ENCODE measurements at regions not wholly inside any gene's neighbourhood (a gene's known extent, or its start where the extent isn't known, plus 50 kb on each side); places are given as distances from the start of the nearest gene placed in this dataset.

DNA sequence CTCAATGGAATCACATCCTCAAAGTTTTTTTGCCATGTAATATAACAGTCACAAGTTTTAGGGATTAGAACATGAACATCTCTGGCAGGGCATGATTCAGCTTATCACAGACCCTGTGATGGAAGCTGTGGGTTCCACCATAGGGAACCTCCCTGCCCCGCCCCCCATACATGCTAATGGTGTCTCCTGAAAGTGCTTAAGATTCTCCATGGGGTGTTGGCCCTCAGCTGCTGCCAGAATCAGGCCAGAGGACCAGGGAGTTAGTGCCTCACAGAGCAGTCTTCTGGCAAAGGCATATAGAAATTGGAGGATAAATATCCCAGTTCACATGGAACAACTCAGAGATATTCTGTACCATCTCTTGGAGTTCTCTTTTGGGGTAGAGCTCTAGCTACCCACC lies 119.4 kb downstream of the RAB11FIP2 start:
- DNase-seq (ENCODE audit: low spot score) = no peak

DNA sequence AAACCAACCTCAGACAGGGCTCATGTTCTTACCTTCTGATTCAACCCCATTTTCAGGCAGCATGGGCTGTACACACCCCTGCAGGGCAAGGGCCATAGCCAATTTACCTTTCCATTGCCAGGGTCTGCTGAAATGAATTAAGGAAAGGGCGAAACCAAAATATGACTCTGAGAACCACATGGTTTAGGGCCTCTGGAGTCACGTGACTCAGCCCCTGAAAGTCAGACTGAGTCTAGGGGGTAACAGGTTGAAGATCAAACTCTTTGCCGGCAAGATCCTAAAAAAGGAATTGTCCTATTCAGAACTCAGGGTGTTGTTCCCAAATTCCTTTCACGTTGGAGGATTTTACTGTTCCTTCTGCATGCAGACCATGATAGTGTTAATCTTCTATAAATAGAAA lies 118.9 kb downstream of the RAB11FIP2 start:
- DNase-seq (ENCODE audit: low spot score) = no peak

- no peak for DNase-seq (ENCODE audit: low spot score)
These were observed 118.5 kb downstream of the RAB11FIP2 start for GRCh38 chr10:117928281-117928680.

- no peak for DNase-seq (ENCODE audit: low spot score)
These were observed 118.0 kb downstream of the RAB11FIP2 start for GRCh38 chr10:117928741-117929140.

- no peak for DNase-seq (ENCODE audit: low spot score)
These were observed 117.2 kb downstream of the RAB11FIP2 start for GRCh38 chr10:117929327-117930067.

DNA sequence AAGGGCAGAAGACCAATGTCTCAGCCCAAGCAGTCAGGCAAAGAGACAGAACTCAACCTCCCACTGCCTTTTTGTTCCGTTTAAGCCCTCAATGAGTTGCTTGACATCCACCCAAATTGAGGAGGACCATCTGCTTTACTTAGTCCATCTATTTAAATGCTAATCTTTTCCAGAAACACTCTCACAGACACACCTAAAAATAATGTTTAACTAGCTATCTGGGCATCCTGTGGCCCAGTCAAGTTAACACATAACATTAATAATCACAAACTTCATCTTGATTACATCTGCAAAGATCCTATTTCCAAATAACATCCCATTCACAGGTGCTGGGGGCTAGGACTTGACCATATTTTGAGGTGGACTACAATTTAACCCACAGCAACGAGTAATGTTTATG lies 115.7 kb downstream of the RAB11FIP2 start:
- no peak for DNase-seq (ENCODE audit: low spot score)

- no peak for DNase-seq (ENCODE audit: low spot score)
These were observed 113.7 kb downstream of the RAB11FIP2 start for GRCh38 chr10:117933036-117933435.

- no peak for DNase-seq (ENCODE audit: low spot score)
These were observed 112.3 kb downstream of the RAB11FIP2 start for GRCh38 chr10:117934477-117934876.

DNA sequence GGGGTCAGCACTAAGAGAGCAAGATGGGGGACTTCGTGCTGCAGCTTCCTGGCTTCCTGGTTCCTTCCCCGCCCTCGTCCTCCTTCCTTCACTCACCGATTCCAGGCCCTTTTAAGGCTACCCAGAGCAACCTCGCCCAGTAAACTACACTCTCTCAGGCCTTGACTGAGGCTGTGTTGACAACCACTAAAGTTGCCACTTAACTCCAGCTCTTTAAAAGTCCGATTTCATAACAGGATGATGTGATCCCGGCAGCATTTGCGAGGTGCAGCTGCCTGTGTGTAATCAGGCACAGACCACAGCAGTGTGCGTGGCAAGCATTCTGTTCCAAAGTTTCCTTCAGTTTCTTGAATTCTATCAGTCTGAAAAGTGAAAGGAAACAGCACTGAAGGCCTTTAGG lies 110.6 kb downstream of the RAB11FIP2 start:
- DNase-seq (ENCODE audit: low spot score) = no peak

DNA sequence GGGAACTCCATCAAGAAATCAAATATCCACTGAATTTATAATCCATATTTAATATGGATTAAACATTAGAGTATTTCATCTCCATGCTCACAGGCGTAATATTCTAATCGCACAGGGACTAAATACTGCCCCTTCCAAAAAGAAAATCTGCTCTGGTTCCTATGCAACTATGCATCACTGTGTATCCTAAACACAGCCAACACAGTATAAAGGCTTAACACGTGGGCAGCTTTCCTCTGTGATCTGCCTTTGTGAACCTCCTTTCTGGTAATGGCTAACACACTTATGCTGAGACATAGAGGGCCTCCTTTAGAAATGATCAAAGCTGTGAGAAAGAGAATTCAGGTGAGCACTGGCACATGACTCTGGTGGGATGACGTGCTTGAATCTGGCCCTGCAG lies 110.2 kb downstream of the RAB11FIP2 start:
- no peak for DNase-seq (ENCODE audit: low spot score)

GRCh38 chr10:117936976-117937375 lies 109.8 kb downstream of the RAB11FIP2 start:
- no peak for DNase-seq (ENCODE audit: low spot score)

DNA sequence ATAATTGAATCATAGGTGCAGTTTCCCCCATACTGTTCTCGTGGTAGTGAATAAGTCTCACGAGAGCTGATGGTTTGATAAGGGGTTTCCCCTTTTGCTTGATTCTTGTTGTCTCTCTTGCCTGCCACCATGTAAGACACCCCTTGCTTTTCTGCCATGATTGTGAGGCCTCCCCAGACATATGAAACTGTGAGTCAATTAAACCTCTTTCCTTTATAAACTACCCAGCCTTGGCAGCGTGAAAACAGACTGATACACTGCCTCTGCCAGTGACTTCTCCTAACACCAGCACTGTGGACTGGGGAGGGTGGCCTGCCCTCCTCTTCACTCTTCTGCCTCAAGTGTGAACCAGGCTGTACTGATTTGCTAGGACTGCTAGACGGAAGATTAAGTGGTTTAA lies 108.6 kb downstream of the RAB11FIP2 start:
- DNase-seq (ENCODE audit: low spot score) = no peak

DNA sequence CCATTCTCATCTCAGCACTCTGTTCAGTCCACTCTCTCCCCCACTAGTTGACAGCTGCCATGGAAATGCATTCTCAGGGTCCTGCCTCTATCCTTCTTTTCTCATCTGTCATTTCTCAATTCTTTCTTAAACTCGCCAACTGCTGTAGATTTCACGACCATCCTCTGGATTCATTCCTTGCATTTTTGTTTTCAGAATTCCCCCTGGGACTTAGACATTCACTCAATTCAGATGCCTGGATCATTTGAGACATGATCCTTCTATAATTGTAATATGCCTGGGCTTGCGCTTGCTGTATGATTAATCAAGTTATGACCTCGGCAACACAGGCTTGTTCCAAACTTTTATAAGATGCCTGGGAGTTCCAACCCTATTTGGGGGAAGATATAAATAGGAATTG lies 104.5 kb downstream of the RAB11FIP2 start:
- DNase-seq (ENCODE audit: low spot score) = no peak

- DNase-seq (ENCODE audit: low spot score) = no peak
These were observed 101.9 kb downstream of the RAB11FIP2 start for GRCh38 chr10:117944676-117945447.

- DNase-seq (ENCODE audit: low spot score) = no peak
These were observed 101.1 kb downstream of the RAB11FIP2 start for GRCh38 chr10:117945651-117946050.

- DNase-seq (ENCODE audit: low spot score) = no peak
These were observed 100.1 kb downstream of the RAB11FIP2 start for GRCh38 chr10:117946525-117947070.

GRCh38 chr10:117948493-117948892 lies 98.2 kb downstream of the RAB11FIP2 start:
- DNase-seq (ENCODE audit: low spot score) = no peak

DNA sequence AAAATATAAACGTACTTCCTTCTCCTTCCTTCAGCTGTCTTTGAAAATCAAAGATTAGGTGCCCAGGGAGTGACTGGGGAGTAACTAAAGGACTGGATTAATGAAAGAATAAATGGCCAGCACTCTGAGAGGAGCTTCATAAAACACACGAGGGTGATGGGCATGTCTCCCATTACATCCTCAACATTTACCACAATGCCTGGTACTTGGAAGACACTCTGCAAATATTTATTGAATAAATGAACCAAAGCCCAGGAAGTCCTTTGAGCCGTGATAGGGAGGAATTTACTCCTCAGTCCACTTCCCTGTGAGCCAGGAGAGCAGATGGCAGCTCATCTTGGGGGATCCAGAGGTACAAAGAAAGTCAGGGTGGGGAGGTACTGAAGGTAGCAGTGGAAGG lies 96.3 kb downstream of the RAB11FIP2 start:
- DNase-seq (ENCODE audit: low spot score) = no peak
